ENCODE measurements at regions not wholly inside any gene's neighbourhood (a gene's known extent, or its start where the extent isn't known, plus 50 kb on each side); places are given as distances from the start of the nearest gene placed in this dataset.

DNA sequence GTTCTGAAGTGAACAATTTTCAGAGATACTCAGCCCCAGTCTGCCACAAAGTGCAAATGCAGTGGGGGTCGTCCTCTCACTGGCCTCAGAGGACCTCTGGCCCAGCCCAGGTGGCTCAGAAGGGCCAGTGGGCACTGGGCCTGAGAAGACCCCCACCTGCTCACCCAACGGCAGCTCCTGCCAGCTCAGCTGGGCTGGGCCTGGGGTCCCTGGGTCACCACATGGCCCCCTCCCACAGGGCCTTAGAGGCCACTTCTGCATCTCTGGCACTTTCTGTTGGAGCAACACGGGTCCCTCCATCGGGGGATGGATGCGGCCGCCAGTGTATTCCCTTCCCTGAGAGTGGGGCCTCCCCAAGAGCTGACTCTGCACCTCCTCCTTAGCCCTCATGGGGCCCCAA is 262.7 kb upstream of the KCNH8 start:
- TF ChIP-seq GATA3 (IDR thresholded peaks at IDR 0.05; ENCODE audit: low read depth, low read length) (no peak), GATA2 (IDR thresholded peaks at IDR 0.05; ENCODE audit: low read depth, low read length) (no peak)

DNA sequence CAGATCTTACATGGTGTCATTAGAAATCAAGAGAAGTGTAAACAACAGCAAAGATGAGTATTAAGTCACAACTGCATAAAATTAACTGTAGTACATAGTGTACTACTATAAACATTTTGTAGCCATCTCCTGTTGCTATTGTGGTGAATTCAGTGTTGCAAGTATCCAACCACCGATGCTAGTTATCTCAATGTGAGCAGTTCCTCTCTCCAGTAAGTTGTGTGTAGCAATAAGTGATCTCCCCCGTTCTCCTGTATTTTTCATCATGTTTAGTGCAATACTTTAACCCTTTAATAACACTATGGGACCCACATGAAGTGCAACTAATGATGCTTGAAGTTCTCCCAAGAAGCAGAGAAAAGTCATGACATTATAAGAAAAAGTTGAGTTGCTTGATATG is 264.7 kb upstream of the KCNH8 start:
- TF ChIP-seq GATA3 (IDR thresholded peaks at IDR 0.05; ENCODE audit: low read depth, low read length) (no peak), GATA2 (IDR thresholded peaks at IDR 0.05; ENCODE audit: low read depth, low read length) (no peak)

- TF ChIP-seq GATA3 (IDR thresholded peaks at IDR 0.05; ENCODE audit: low read depth, low read length) (no peak), GATA2 (IDR thresholded peaks at IDR 0.05; ENCODE audit: low read depth, low read length) (no peak)
Measured at GRCh38 chr3:18880691-18881090, 267.6 kb upstream of the KCNH8 start.

- TF ChIP-seq GATA2 (IDR thresholded peaks at IDR 0.05; ENCODE audit: low read depth, low read length), result no peak
- TF ChIP-seq GATA3 (IDR thresholded peaks at IDR 0.05; ENCODE audit: low read depth, low read length), result no peak
Measured at GRCh38 chr3:18872466-18872865, 275.8 kb upstream of the KCNH8 start.

GRCh38 chr3:18870642-18871041 is 277.7 kb upstream of the KCNH8 start:
- TF ChIP-seq GATA3 (IDR thresholded peaks at IDR 0.05; ENCODE audit: low read depth, low read length), result no peak
- TF ChIP-seq GATA2 (IDR thresholded peaks at IDR 0.05; ENCODE audit: low read depth, low read length), result no peak

DNA sequence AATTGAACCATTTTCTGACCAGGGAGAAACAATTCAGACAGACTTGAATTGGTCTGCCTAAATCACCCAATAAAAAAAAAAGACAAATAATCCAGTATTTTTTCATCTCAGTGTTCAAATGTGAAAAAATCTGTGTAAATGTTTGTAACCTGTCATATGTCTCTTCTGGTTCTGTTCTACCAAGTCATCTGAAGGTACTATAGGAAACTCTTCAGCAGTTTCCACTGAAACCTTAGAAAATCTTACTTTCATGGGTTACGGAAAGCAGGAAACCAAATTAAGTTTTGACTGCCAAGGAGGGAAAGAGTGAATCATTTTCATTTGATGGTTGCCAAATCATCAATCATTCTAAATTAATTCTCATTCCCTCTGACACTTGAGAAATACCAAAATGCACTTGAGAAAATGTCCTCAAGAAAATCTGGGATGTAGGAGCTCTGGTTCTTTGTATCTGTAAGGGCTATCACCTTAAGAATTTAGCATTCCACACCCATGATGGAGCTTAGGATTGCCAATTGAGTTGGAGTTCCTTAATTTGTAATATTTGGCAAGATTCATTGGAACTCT is 278.2 kb upstream of the KCNH8 start:
- TF ChIP-seq GATA2 (IDR thresholded peaks at IDR 0.05; ENCODE audit: low read depth, low read length) (no peak), GATA3 (IDR thresholded peaks at IDR 0.05; ENCODE audit: low read depth, low read length) (no peak)

DNA sequence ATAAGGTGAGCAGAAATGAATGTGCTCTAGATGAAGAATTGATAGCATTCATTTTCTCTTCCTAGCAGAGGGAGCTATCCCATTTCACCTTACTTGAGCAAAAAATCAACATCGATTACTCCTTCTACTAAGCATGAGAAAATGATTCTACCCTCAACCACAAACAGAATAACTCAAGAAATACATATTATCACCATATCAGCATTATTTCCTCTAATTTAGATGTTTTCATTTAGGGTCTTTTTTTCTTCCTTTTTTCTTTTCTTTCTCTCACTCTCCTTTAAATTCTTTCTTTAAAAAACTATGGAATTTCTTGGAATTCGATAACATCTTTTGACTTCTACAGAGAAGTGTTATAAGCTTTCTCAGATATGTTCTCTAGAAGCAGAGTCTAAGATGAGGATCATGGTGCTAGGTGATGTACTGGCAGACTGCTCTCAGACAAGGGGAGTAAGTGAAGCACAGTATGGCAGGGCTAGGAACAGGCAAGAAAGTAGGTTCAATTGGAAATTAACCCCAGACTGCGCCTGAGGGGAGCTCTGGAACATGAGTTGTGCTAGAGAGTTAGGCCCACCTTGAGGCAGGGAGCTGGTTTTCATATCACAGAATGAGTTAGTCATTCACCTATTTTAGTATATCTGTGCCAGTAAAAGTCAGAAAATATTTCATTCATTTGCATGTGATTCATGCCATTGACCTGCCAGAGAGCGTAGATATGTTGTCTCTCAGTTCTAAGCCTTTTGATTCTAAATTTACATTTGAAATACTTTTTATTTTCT is 279.2 kb upstream of the KCNH8 start:
- TF ChIP-seq GATA2 (IDR thresholded peaks at IDR 0.05; ENCODE audit: low read depth, low read length), result no peak
- TF ChIP-seq GATA3 (IDR thresholded peaks at IDR 0.05; ENCODE audit: low read depth, low read length), result no peak

GRCh38 chr3:18866899-18867298 is 281.4 kb upstream of the KCNH8 start:
- no peak for TF ChIP-seq GATA2 (IDR thresholded peaks at IDR 0.05; ENCODE audit: low read depth, low read length)

DNA sequence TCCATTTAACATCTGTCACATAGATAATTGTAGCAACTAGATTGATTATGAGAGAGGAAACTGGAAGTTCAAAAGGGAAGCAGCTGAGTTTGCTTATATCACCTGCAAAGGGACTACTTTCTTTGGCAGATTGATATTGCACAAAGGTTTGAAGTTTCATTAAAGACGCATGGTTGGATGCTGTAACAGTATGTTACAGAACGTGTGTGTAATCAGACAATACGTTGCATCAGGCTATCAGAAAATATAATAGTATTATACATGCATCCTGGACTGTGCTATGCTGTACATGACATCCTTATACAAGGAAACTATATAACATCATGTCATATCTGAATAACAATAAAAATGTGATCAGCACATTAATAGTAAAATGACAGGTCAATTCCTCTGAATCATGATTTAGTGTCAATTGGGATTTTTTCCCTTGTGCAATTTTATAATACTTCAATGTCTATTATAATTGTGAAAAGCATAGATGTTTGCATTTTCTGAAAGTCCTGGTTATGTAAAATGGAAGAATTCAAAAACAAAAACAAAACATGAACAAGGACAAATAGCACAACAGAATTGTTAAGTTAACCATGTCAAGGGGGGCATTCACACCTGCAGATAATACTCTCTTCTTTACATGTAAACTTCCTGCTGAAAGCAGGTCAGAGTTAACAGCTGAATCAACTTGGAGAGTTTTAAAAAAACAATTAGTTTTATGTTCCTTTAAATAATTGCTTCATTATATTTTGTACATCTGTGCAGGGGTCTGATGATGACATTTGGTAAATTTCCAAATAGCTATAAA is 283.2 kb upstream of the KCNH8 start:
- TF ChIP-seq GATA2 (IDR thresholded peaks at IDR 0.05; ENCODE audit: low read depth, low read length) (no peak), GATA3 (IDR thresholded peaks at IDR 0.05; ENCODE audit: low read depth, low read length) (no peak)

GRCh38 chr3:18862077-18862476 is 286.2 kb upstream of the KCNH8 start:
- no peak for TF ChIP-seq GATA3 (IDR thresholded peaks at IDR 0.05; ENCODE audit: low read depth, low read length)
- no peak for TF ChIP-seq GATA2 (IDR thresholded peaks at IDR 0.05; ENCODE audit: low read depth, low read length)

DNA sequence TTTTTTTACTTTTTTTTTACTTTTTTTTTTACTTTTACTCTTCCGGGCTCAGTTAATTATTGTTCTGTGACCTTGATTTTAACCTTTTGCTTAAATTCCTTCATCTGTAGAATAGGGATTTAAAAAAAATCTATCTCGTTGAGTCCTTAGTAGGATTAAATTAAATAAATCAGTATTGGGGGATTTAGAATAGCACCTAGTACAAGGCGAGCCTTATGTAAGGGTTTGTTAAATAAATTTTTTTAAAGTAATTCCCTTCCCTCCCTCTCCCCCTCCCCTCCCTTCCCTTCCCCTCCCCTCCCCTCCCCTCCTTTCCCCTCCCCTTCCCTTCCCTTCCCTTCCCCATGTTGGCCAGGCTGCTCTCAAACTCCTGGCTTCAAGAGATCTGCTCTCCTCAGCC is 287.2 kb upstream of the KCNH8 start:
- TF ChIP-seq GATA2 (IDR thresholded peaks at IDR 0.05; ENCODE audit: low read depth, low read length) (no peak), GATA3 (IDR thresholded peaks at IDR 0.05; ENCODE audit: low read depth, low read length) (no peak)

GRCh38 chr3:18853269-18853668 is 295.0 kb upstream of the KCNH8 start:
- TF ChIP-seq GATA3 (IDR thresholded peaks at IDR 0.05; ENCODE audit: low read depth, low read length) (no peak), GATA2 (IDR thresholded peaks at IDR 0.05; ENCODE audit: low read depth, low read length) (no peak; the same call in 1 of the 2 replicates)

DNA sequence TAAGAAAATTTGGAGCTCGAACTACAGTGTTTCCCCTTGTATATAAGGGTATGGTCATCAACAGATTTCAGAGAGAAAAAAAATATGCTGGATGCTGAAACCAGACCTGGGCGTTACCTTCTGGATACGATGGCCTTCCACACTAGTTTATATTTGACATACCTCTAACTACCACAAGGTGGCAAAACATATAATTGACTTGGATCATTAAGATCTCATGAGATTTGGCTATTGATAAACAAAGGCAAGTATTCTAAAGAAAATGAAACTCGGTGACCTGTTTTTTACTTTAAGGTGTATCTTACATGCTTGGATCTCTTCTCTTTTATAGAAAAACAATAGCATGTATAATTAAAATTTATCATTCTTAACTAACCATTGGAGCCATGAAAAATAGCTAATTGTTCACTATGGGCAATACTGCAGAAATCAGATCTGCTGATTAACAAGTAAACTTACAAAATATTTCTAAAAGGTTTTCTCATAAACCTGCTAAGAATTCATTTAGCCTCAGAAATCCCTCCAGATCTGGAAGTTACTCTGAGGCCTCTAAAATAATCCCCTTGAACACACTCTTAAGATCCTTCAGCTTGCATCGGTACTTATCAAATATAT is 300.6 kb upstream of the KCNH8 start:
- TF ChIP-seq GATA2 (IDR thresholded peaks at IDR 0.05; ENCODE audit: low read depth, low read length) (no peak; the same call in 1 of the 2 replicates), GATA3 (IDR thresholded peaks at IDR 0.05; ENCODE audit: low read depth, low read length) (0 out of 2 replicates have a peak, but pooled peaks have one; percentile 21)

- no peak for TF ChIP-seq GATA3 (IDR thresholded peaks at IDR 0.05; ENCODE audit: low read depth, low read length)
- TF ChIP-seq GATA2 (IDR thresholded peaks at IDR 0.05; ENCODE audit: low read depth, low read length), result no peak
Measured at GRCh38 chr3:18843983-18844382, 304.3 kb upstream of the KCNH8 start.

Measured in SH-SY5Y (cell line).